H9 (cell line): ENCODE measurements at regions not wholly inside any gene's neighbourhood (a gene's known extent, or its start where the extent isn't known, plus 50 kb on each side); places are given as distances from the start of the nearest gene placed in this dataset.

Source experiments
- DNase-seq: peaks from one replicate; pipeline ENCODE4 v3.0.0-alpha.2; 2017
- H2AFZ ChIP-seq: one replicate; pipeline ENCODE4 v1.6.1; 2013; ENCODE audit warnings: mild to moderate bottlenecking, low read length, control low read depth, moderate library complexity
- H2AK5ac ChIP-seq: 2 replicates; pipeline ENCODE4 v1.6.1; 2013; ENCODE audit warnings: low read length, control low read depth, mixed read lengths; ENCODE audit not compliant: insufficient read length
- H2BK120ac ChIP-seq: one replicate; pipeline ENCODE4 v1.6.1; 2013; ENCODE audit warnings: low read depth, mild to moderate bottlenecking, low read length, control low read depth, inconsistent platforms; ENCODE audit not compliant: poor library complexity, severe bottlenecking
- H2BK12ac ChIP-seq: 2 replicates; pipeline ENCODE4 v1.6.1; 2013; ENCODE audit warnings: low read length, control low read depth, mixed read lengths, low read depth; ENCODE audit not compliant: insufficient read length
- H2BK15ac ChIP-seq: 2 replicates; pipeline ENCODE4 v1.6.1; 2013; ENCODE audit warnings: low read depth, low read length, control low read depth
- H2BK20ac ChIP-seq: one replicate; pipeline ENCODE4 v1.6.1; 2013; ENCODE audit warnings: low read depth, mild to moderate bottlenecking, low read length, control low read depth, inconsistent platforms; ENCODE audit not compliant: poor library complexity, severe bottlenecking
- H2BK5ac ChIP-seq: 2 replicates; pipeline ENCODE4 v1.6.1; 2013; ENCODE audit warnings: low read length, control low read depth, mixed read lengths; ENCODE audit not compliant: insufficient read length
- H3K14ac ChIP-seq: 2 replicates; pipeline ENCODE4 v1.6.1; 2013; ENCODE audit warnings: low read length, control low read depth; ENCODE audit not compliant: insufficient read depth
- H3K18ac ChIP-seq: 2 replicates; pipeline ENCODE4 v1.6.1; 2013; ENCODE audit warnings: low read depth, mild to moderate bottlenecking, mixed read lengths, low read length, control low read depth; ENCODE audit not compliant: insufficient read length
- H3K23ac ChIP-seq: 2 replicates; pipeline ENCODE4 v1.6.1; 2013; ENCODE audit warnings: low read length, control low read depth, mixed read lengths, low read depth; ENCODE audit not compliant: insufficient read length
- H3K23me2 ChIP-seq: 2 replicates; pipeline ENCODE4 v1.6.1; 2013; ENCODE audit warnings: low read depth, mild to moderate bottlenecking, mixed read lengths, low read length, control low read depth; ENCODE audit not compliant: insufficient read length, poor library complexity, severe bottlenecking
- H3K27ac ChIP-seq: 2 replicates; pipeline ENCODE4 v1.5.1; 2013; ENCODE audit warnings: low read length, control low read depth, mixed read lengths, low read depth; ENCODE audit not compliant: insufficient read length
- H3K27me3 ChIP-seq: 2 replicates; pipeline ENCODE4 v1.6.1; 2013; ENCODE audit warnings: low read length, control low read depth, inconsistent platforms; ENCODE audit not compliant: insufficient read depth
- H3K4ac ChIP-seq: 2 replicates; pipeline ENCODE4 v1.6.1; 2013; ENCODE audit warnings: low read depth, mild to moderate bottlenecking, control low read depth, inconsistent platforms, low read length, moderate library complexity
- H3K4me1 ChIP-seq: 2 replicates; pipeline ENCODE4 v1.6.1; 2013; ENCODE audit warnings: low read length, control low read depth, inconsistent platforms; ENCODE audit not compliant: insufficient read depth
- H3K4me2 ChIP-seq: 2 replicates; pipeline ENCODE4 v1.6.1; 2013; ENCODE audit warnings: low read length, control low read depth, mixed read lengths; ENCODE audit not compliant: insufficient read length, insufficient read depth
- H3K56ac ChIP-seq: 2 replicates; pipeline ENCODE4 v1.6.1; 2013; ENCODE audit warnings: low read depth, mild to moderate bottlenecking, mixed read lengths, low read length, control low read depth; ENCODE audit not compliant: insufficient read length
- H3K79me1 ChIP-seq: 2 replicates; pipeline ENCODE4 v1.6.1; 2013; ENCODE audit warnings: low read depth, mild to moderate bottlenecking, moderate library complexity, low read length, control low read depth, inconsistent platforms; ENCODE audit not compliant: insufficient read depth, poor library complexity, severe bottlenecking
- H3K79me2 ChIP-seq: 2 replicates; pipeline ENCODE4 v1.6.1; 2013; ENCODE audit warnings: low read length, control low read depth, inconsistent platforms; ENCODE audit not compliant: insufficient read depth
- H3K9ac ChIP-seq: 2 replicates; pipeline ENCODE4 v1.6.1; 2013; ENCODE audit warnings: low read length, control low read depth, mixed read lengths; ENCODE audit not compliant: insufficient read length; ENCODE audit errors: extremely low read depth
- H3K9me3 ChIP-seq: one replicate; pipeline ENCODE4 v1.6.1; 2013; ENCODE audit warnings: low read depth, low read length, inconsistent platforms; ENCODE audit not compliant: control insufficient read depth
- H3T11ph ChIP-seq: one replicate; pipeline ENCODE4 v1.6.1; 2013; ENCODE audit warnings: mild to moderate bottlenecking, low read length, control low read depth, inconsistent platforms
- H4K20me1 ChIP-seq: one replicate; pipeline ENCODE4 v1.6.1; 2013; ENCODE audit not compliant: control insufficient read depth, insufficient read length, insufficient read depth
- H4K5ac ChIP-seq: 2 replicates; pipeline ENCODE4 v1.6.1; 2013; ENCODE audit warnings: low read depth, mild to moderate bottlenecking, mixed read lengths, low read length, control low read depth; ENCODE audit not compliant: insufficient read length
- H4K8ac ChIP-seq: replicated peaks from 2 replicates; pipeline ENCODE4 v1.6.1; 2013; ENCODE audit warnings: low read length, control low read depth, mixed read lengths, low read depth; ENCODE audit not compliant: insufficient read length
- H4K91ac ChIP-seq: 2 replicates; pipeline ENCODE4 v1.6.1; 2013; ENCODE audit warnings: low read depth, mild to moderate bottlenecking, moderate library complexity, mixed read lengths, low read length, control low read depth; ENCODE audit not compliant: insufficient read length
- H3K27ac Mint-ChIP-seq, 3 experiments: 2 replicates in 2 of 3; 3 replicates in 1 of 3; pipeline ENCODE4 v1.8.0; 2020 to 2021; ENCODE audit warnings: mixed read lengths in 3 of 3, mild to moderate bottlenecking in 1 of 3, moderate library complexity in 1 of 3
- H3K27me3 Mint-ChIP-seq: 2 replicates; pipeline ENCODE4 v1.8.0; 2021; ENCODE audit warnings: low read depth, mild to moderate bottlenecking, moderate library complexity, mixed read lengths
- H3K36me3 Mint-ChIP-seq, 3 experiments: 2 replicates in 2 of 3; 3 replicates in 1 of 3; pipeline ENCODE4 v1.8.0; 2020 to 2021; ENCODE audit warnings: low read depth in 3 of 3, mixed read lengths in 3 of 3; ENCODE audit not compliant: insufficient read depth in 1 of 3
- H3K4me1 Mint-ChIP-seq, 2 experiments: 2 replicates each; pipeline ENCODE4 v1.8.0; 2020; ENCODE audit warnings: mixed read lengths in 2 of 2
- H3K4me3 Mint-ChIP-seq, 2 experiments: 2 replicates in 1 of 2; 3 replicates in 1 of 2; pipeline ENCODE4 v1.8.0; 2020 to 2021; ENCODE audit warnings: mild to moderate bottlenecking in 2 of 2, mixed read lengths in 2 of 2, moderate library complexity in 1 of 2
- H3K9me3 Mint-ChIP-seq, 2 experiments: 2 replicates in 1 of 2; 3 replicates in 1 of 2; pipeline ENCODE4 v1.8.0; 2020; ENCODE audit warnings: mild to moderate bottlenecking in 2 of 2, mixed read lengths in 2 of 2, moderate library complexity in 1 of 2
- WGBS: extraction: QIAGEN DNeasy Blood & Tissue Kit; methylation state at CpG from one replicate; pipeline ENCODE4 v1.1.7; 2013; ENCODE audit warnings: missing lambda C conversion rate, low lambda C conversion rate, mixed read lengths; ENCODE audit not compliant: insufficient read length; ENCODE audit errors: extremely low coverage; 5-methylcytosine and 5-hydroxymethylcytosine counted together
- TF ChIP-seq, protein P1 (sequence below): fragments of 200-600 bp; sonication (generic); conservative IDR thresholded peaks from 3 replicates; pipeline ENCODE4 v1.8.0; 2021; ENCODE audit warnings: antibody characterized with exemption, mild to moderate bottlenecking

DNA sequence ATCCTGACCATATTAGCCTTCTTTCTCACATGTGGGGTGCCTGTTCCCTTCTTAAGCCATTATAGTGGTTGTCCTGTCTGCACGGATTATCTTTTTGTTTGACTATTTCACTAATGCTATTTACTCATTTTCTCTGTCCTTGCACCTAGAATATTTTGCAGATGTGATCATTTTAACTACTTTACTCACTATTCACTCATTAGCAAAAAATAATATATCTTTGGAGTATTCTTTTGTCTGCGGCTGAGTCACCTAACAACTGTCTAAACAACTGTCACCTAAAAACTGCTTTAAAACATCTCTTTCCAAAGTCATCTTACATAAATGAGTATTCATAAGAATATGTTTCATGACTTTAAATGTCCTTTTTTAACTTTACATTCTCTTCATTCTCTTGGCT, 87.4 kb downstream of the KCNJ2 start:
- Histone ChIP-seq H3K4me1 (no peaks in the 10 kb centered on the region), H3K27ac (no peak overlapping the region), H2AK5ac (no peak overlapping the region), H3K27me3 (no peaks in the 10 kb centered on the region), H3K18ac (no peak overlapping the region), H3K56ac (no peak overlapping the region), H2BK120ac (no peak overlapping the region), H3K14ac (no peak overlapping the region), H3K9me3 (no peaks in the 10 kb centered on the region), H3K4ac (no peak overlapping the region), H4K8ac (no peak overlapping the region), H4K91ac (no peak overlapping the region), H3K4me2 (no peak overlapping the region), H3K23ac (no peak overlapping the region), H4K5ac (no peak overlapping the region), H2BK15ac (no peak overlapping the region), H2BK5ac (no peak overlapping the region), H2AFZ (no peak overlapping the region), H4K20me1 (no peaks in the 10 kb centered on the region), H3K79me2 (no peaks in the 10 kb centered on the region), H3K79me1 (no peaks in the 10 kb centered on the region), H3K23me2 (no peaks in the 10 kb centered on the region), H2BK12ac (no peak overlapping the region), H3K9ac (no peak overlapping the region), H2BK20ac (no peak overlapping the region), H3T11ph (no peak overlapping the region)
- peaks cover 0 to 3% of the 10 kb centered on the region in 2 experiments; a peak in 1 of 5 replicates for H3K9me3 Mint-ChIP-seq
- H3K36me3 Mint-ChIP-seq, result no peaks in the 10 kb centered on the region
- no peaks in the 10 kb centered on the region for H3K27me3 Mint-ChIP-seq
- WGBS, result no CpG with 5 or more reads among the region's 2 CpGs
- H3K27ac Mint-ChIP-seq, result no peak overlapping the region
- TF ChIP-seq, protein P1, sequence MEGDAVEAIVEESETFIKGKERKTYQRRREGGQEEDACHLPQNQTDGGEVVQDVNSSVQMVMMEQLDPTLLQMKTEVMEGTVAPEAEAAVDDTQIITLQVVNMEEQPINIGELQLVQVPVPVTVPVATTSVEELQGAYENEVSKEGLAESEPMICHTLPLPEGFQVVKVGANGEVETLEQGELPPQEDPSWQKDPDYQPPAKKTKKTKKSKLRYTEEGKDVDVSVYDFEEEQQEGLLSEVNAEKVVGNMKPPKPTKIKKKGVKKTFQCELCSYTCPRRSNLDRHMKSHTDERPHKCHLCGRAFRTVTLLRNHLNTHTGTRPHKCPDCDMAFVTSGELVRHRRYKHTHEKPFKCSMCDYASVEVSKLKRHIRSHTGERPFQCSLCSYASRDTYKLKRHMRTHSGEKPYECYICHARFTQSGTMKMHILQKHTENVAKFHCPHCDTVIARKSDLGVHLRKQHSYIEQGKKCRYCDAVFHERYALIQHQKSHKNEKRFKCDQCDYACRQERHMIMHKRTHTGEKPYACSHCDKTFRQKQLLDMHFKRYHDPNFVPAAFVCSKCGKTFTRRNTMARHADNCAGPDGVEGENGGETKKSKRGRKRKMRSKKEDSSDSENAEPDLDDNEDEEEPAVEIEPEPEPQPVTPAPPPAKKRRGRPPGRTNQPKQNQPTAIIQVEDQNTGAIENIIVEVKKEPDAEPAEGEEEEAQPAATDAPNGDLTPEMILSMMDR, result no peak
- H3K4me1 Mint-ChIP-seq, result 0 out of 4 replicates have a peak, but pooled peaks cover 0 to 2% of the 10 kb centered on the region in 2 experiments
- no peak for DNase-seq
- no peak overlapping the region for H3K4me3 Mint-ChIP-seq
